ENCODE measurements at regions not wholly inside any gene's neighbourhood (a gene's known extent, or its start where the extent isn't known, plus 50 kb on each side); places are given as distances from the start of the nearest gene placed in this dataset.

DNA sequence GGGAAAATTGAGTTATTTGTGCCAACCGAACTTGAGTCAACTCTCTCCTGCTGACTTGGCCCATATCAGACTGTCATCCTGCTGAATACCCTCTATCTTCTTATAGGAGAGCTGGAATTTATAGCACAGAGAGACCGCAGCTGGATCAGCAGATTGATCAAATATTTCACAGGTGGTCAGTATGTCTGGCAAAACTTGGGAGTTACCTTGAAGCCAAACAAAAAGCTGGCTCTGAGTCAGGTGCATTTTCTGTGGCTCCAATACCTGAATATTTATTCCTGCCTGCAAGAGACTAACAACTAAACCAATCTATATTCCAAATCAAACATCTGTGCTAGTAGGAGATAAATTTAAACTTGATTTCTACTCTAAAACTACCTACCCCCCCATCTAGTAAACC is 752.1 kb upstream of the ALCAM start:
- DNase-seq (ENCODE audit: low spot score in 2 of 2) (no peak), FAIRE-seq (no peak)

DNA sequence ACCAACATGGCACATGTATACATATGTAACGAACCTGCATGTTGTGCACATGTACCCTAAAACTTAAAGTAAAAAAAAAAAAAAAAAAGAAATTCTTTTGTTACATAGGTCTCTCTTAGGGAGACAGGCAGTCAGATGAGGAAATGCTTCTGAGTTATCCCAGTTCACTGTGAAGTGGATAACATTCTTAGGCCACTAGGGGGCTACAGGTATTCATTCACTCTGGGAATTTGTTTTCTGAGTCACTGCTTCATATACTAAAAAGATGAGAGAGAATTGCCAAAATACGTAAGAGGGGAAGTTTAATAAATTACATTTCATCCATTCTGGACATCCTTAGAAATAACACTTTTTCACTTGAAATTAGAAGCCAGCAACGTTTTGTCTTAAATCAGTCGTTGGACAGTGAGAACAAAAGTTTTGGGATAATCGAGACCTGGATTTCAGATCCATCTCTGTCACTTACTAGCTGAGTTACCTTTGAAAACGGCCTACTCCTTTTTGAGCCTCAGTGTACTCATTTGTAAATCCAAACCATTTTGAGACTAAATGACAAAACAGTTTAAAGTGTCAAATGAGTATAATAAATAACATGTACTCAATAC is 738.4 kb upstream of the ALCAM start:
- DNase-seq (ENCODE audit: low spot score in 2 of 2) (peak in 1 of 2 donors; percentile 13), FAIRE-seq (no peak)

DNA sequence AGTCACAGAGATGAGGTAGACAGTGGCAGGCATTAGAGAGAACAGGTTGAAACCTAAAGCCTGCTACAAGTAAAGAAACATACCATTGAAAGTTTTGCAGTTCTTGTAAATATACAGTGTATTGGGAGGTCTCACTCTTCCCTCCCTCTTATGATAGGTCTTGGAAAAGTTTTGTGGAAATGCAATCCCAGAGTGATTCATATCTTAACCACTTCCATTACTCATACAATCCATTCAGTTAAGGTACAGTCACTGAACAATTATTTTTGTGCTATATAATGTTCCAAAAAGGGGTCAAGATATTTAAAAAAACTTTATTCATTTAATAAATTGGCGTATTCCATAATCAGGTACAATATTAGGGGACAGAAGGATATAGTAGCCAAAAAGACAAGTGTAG is 737.7 kb upstream of the ALCAM start:
- DNase-seq (ENCODE audit: low spot score in 2 of 2) (no peak), FAIRE-seq (no peak)

DNA sequence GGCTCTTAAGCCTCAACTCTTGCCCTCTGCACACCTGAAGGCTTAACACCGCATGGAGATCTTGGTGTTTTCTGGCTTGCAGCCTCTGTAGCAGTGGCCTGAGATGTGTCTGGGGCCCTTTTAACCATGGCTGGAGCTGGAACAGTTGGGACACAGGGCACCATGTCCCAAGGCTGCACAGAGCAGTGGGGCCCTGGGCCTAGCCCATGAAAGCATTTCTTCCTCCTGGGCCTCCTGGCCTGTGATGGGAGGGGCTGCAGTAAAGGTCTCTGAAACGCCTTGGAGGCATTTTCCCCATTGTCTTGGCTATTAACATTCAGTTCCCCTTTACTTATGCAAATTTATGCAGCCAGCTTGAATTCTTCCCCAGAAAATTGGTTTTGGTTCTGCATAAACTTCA is 735.5 kb upstream of the ALCAM start:
- no peak for DNase-seq (ENCODE audit: low spot score in 2 of 2)
- FAIRE-seq: no peak

GRCh38 chr3:104632521-104632920 is 734.2 kb upstream of the ALCAM start:
- FAIRE-seq (no peak), DNase-seq (ENCODE audit: low spot score in 2 of 2) (no peak)

GRCh38 chr3:104632947-104633346 is 733.8 kb upstream of the ALCAM start:
- DNase-seq (ENCODE audit: low spot score in 2 of 2) (no peak), FAIRE-seq (no peak)

DNA sequence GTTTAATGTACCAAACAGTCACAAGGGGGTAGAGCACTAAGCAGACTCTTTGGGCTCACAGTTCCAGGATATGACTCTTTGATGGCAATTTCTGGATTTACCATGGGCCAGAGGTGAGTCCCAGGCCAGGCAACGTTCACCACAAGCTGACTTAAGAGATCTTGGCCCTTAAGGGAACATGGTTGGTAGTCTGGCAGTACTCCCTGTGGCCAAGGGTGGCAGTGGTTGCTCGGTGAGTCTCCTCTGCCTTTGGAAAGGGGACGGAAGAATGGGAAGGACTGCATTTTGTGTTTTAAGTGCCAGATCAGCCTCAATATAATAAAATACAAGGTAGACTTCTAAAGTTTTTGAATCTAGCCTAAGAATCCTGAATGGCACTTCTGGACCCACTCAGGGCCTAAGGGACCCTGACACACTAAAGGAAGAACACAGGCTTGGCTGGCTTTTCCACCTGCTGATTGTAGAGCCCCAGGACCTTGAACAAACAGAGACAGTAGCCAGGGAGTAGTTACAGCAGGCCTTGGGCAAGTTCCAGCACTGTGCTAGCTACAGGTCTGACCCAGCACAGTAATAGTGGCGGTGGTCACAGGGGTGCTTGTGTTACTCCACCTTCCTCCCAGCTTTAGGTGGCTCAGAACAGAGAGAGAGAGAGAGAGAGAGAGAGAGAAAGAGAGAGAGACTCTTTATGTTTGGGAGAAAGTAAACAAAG is 730.7 kb upstream of the ALCAM start:
- DNase-seq (ENCODE audit: low spot score in 2 of 2) (no peak), FAIRE-seq (no peak)

DNA sequence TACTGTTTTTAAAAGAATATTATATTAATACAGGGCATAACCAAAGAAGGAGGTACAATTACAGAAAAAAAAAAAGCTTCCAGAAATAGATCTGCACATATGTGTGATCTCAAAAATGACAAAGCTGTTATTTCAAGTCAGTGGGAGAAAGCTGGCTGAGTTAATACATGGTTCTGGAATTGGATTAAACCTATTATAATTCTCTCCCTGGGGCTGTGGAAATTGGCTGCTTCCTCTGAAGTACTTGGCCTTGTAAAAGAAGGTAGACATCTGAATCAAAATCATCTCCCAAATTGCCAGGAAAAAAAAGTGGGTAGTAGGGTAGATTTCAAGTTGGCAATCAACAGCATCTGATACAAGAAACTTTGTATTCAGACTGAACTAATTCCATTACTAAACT is 723.9 kb upstream of the ALCAM start:
- DNase-seq (ENCODE audit: low spot score in 2 of 2) (no peak), FAIRE-seq (no peak)

GRCh38 chr3:104646196-104646595 is 720.5 kb upstream of the ALCAM start:
- DNase-seq (ENCODE audit: low spot score in 2 of 2) (no peak), FAIRE-seq (no peak)

DNA sequence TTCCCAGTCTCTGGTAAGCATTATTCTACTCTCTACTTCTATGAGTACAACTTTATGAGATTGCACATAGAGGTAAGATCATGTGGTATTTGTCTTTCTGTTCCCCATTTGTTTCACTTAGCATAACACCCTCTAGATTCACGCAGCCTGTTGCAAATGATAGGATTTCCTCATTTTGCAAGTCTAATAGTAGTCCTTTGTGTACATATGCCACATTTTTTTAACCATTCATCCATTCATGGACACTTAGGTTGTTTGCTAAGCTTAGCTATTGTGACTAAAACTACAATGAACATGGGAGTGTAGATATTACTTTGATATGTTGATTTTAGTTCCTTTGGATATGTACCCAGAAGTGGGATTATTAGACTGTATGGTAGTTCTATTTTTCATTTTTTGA is 717.9 kb upstream of the ALCAM start:
- no peak for FAIRE-seq
- no peak for DNase-seq (ENCODE audit: low spot score in 2 of 2)

DNA sequence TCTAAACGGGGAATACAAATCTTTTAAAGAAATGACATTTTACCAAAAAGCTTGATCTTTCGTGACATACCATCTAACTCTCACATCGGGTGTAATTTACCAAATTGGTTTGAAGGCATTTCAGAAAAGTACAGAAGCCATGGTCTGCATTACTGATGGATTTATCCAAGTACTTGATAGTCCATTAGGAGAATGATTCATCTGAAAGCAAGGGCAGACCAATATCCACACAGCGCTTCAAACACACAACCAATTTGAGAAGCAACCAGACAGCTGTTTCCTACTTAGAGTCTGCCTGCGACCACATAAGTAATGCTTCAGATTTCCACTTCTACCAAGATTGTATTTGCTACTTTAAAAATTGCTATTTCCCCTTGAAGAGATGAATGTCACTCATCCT is 697.6 kb upstream of the ALCAM start:
- FAIRE-seq: no peak
- no peak for DNase-seq (ENCODE audit: low spot score in 2 of 2)

DNA sequence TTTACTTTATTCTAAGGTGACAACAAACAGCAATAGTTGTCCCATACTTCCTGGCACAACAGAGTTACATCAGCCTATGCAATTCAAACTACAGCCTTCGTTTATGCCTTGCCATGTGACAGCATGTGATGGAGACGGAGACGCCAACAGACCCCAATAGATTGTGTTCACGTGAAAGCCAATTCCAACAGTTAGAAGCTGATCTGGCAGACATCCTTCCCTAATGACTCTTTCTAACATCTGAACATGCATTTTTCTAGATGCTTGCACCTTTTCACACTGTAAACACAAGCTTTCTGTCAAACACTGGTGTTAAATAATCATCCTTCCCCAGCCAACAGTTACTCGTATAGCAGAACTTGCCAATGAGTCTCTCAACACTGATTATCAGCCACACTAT is 694.4 kb upstream of the ALCAM start:
- FAIRE-seq (no peak), DNase-seq (ENCODE audit: low spot score in 2 of 2) (no peak)

DNA sequence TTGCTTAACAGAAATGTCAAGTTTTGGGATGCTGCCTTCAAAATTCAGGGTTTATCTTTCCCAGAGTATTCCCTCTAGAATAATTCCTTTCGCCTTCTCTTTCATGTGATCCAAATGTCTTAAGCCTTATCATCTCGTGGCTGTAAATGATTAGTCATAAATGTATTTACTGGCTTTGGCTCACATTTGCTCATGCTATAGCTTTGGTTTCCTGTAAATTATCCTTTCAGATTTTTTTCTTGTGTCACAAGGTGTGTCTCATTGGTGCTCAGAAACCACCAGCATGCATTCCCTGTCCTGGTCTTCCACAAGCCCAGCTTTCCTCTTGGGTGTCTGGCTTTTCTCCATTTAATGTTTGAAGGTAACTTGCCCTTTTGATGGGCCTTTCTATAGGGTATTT is 692.7 kb upstream of the ALCAM start:
- FAIRE-seq (no peak), DNase-seq (ENCODE audit: low spot score in 2 of 2) (no peak)

GRCh38 chr3:104676241-104676640 is 690.5 kb upstream of the ALCAM start:
- FAIRE-seq: no peak
- no peak for DNase-seq (ENCODE audit: low spot score in 2 of 2)

DNA sequence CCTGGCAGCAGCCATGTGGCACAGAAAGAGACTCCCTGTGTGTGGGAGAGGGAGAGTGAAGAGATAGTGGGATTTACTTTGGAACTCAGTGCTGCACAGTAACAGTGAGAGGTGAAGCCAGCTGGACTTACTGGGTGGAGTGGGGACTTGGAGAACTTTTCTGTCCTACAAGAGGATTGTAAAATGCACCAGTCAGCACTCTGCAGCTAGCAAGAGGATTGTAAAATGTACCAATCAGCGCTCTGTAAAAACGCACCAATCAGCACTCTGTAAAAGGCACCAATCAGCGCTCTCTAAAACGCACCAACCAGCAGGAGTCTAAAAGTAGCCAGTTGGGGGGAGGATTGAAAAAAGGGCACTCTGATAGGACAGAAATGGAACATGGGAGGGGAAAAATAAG is 688.8 kb upstream of the ALCAM start:
- FAIRE-seq (no peak), DNase-seq (ENCODE audit: low spot score in 2 of 2) (no peak)

- DNase-seq (ENCODE audit: low spot score in 2 of 2) (no peak), FAIRE-seq (peak; percentile 99)
Observed at GRCh38 chr3:104685492-104685891, 681.2 kb upstream of the ALCAM start.

GRCh38 chr3:104687362-104687761 is 679.3 kb upstream of the ALCAM start:
- FAIRE-seq: no peak

GRCh38 chr3:104696470-104696869 is 670.2 kb upstream of the ALCAM start:
- DNase-seq (ENCODE audit: low spot score in 2 of 2): no peak
- FAIRE-seq: no peak

More at GRCh38 chr3:104687362-104687761, 679.3 kb upstream of the ALCAM start:
- no peak for DNase-seq (ENCODE audit: low spot score in 2 of 2)

DNA sequence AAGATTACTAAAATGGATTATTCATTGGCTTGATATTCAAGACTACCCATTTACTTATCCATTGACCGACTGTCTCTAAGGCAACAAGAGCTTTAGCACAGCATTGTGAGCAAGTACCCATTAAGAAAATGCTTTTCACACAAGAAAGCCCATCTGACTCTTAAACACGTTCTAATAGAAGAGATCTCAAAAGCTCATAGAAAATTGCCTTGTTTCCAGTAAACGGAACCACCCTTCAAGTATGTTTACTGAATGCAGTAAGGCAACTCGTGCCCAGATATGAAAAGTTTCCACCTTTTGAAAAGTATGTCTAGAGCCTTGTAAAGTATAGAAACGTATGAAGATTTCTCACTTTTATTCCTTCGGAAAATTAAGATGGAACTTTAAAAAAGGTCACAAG is 655.3 kb upstream of the ALCAM start:
- no peak for FAIRE-seq
- no peak for DNase-seq (ENCODE audit: low spot score in 2 of 2)

GRCh38 chr3:104715972-104716371 is 650.7 kb upstream of the ALCAM start:
- no peak for DNase-seq (ENCODE audit: low spot score in 2 of 2)

GRCh38 chr3:104717828-104718196 is 648.9 kb upstream of the ALCAM start:
- DNase-seq (ENCODE audit: low spot score in 2 of 2) (no peak), FAIRE-seq (no peak)

More at GRCh38 chr3:104715972-104716371, 650.7 kb upstream of the ALCAM start:
- no peak for FAIRE-seq

DNA sequence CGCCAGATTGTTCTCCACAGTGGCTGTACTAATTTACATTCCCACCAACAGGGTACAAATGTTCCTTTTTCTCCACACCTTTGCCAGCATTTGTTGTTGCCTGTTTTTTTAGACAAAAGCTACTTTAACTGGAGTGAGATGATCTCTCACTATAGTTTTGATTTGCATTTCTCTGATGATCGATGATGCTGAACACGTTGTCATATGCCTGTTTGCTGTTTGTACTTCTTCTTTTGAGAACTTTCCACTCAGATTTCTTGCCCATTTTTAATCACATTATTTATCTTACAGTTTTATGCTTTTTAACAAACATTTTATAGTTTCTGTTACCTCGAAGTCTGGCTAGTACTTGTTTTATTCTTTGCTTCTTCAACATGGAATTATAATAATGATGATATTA is 643.7 kb upstream of the ALCAM start:
- FAIRE-seq (no peak), DNase-seq (ENCODE audit: low spot score in 2 of 2) (no peak)

DNA sequence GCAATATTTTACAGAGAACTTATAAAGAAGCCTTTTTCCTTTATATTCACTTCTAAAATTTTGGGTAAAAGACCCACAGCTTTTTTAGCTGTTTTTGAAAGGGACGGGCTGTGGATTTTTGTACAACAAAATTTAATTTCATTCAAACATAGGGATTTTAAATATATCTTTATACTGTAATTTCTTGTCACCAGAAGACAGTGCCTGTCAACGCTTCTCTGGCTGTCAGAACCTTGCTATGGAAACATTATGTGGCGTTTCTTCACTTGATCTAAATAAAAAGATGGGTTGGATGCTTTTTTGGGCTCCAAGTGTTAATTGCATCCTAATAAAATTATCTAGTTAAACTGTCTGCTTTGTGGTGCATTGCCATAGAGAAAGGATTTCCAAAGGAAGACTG is 635.6 kb upstream of the ALCAM start:
- DNase-seq (ENCODE audit: low spot score in 2 of 2): no peak
- FAIRE-seq: no peak
